HG03378 (cell line): ENCODE measurements at regions not wholly inside any gene's neighbourhood (a gene's known extent, or its start where the extent isn't known, plus 50 kb on each side); places are given as distances from the start of the nearest gene placed in this dataset.
"Not testable (repeated sequence)": the region's sequence is repeated elsewhere in the genome, so short reads cannot be mapped to it uniquely, and the experiment has no call there.

Source experiments
- ATAC-seq: cut with Tn5 transposase; IDR thresholded peaks from one replicate; pipeline ENCODE4 v1.9.1; 2021; ENCODE audit warnings: mild to moderate bottlenecking, moderate library complexity; ENCODE audit not compliant: unreplicated experiment

DNA sequence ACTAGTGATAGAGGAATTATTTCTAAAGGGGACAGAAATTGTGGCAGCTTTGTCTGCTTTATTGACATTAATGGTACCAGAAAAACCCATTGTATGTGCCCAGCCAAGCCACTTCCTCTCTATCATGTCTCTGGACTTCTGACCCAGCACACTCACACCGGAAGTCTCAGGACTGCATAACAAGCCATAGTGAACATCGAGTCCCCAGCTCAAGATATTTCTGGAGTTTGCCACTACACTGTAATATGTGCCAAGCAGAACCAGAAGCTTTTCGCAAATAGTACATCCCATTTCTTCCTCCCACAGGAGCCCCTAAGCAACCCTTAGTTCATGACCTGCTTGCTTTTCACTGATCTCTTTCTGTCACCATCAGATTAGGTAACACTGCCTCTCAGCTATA is 187.4 kb upstream of the GHR start:
- ATAC-seq = no peak

DNA sequence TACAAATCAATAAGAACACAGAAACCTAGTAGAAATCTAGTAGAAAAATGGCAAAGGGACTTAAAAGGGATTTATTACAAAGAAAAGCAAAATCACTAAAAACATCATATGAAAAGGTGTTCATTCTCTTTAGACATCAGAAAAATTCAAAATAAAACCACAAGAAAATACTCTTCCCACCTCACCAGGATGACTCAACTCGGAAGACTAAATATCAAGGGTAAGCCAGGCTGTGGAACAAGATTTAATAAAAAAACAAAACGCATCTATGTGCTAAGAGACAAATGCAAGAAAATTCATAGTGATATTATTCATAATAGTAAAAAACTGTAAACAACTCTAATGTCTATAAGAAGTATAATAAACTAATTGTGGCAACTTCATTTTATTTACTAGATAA is 181.6 kb upstream of the GHR start:
- ATAC-seq = no peak

DNA sequence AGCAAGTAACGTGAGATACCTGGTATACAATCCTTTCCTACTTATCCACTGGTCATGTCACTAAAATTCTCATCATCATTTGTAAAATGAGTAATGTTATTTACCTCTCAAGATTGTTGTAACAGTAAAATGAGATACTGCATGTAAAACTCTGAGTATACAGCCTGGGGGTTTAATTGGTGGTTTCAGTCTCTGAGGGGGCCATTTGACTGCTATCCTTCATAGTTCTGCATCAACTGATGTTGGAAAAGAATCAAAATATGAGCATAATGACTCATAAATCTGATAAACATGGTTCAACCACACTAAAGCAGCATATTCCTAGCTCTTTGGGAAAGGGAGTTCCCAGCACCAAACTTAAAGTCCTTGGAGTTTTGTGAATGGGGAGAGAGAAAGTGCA is 181.0 kb upstream of the GHR start:
- no peak for ATAC-seq

DNA sequence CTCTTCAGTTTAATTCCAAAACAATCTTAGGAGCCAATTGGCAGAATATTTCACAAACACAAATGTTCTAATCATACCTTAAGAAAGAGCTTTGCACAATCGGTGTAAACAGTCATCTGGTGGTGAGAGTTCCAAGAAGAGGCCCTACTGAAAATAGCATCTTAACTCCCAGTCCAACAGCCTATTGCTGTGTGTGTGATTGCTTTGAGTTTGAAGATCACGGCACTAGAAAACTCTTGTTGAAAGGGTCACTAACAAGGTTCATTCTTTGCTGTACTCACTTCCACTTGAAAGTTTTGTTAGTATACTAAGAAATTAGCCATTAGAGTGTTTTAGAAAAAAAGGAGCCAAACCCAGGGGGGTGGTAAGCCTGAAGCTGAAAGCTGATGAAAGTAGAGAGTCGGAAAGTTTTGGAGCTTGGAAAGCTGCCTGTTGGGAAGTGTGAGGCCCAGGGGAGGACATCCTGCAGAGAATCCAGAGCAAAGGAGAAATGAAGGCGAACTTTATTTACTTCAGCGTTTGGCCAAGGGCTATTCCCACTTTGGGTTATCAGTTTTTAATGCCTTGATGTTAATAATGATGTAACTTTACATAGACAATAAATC is 180.3 kb upstream of the GHR start:
- no peak for ATAC-seq

DNA sequence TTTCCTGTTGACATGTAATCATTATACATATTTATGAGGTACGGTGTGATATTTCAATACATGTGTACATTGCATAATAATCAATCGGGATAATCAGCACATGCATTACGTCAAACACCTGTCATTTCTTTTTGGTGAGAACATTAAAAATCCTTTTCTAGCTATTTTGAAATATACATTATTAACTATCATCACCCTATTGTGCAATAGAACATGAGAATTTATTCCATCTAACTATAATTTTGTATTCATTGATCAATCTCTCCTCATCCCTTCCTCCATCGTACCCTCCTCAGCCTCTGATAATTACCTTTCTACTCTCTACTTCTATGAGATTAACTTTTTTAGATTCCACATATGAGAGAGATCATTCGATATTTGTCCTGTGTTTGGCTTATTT is 170.9 kb upstream of the GHR start:
- ATAC-seq = no peak

DNA sequence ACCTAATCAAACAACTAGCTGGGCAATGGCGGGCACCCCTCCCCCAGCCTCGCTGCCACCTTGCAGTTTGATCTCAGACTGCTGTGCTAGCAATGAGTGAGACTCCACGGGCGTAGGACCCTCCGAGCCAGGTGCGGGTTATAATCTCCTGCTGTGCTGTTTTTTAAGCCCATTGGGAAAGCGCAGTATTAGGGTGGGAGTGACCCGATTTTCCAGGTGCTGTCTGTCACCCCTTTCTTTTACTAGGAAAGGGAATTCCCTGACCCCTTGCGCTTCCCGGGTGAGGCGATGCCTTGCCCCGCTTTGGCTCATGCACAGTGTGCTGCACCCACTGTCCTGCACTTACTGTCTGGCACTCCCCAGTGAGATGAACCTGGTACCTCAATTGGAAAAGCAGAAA is 163.3 kb upstream of the GHR start:
- not testable (repeated sequence) for ATAC-seq

DNA sequence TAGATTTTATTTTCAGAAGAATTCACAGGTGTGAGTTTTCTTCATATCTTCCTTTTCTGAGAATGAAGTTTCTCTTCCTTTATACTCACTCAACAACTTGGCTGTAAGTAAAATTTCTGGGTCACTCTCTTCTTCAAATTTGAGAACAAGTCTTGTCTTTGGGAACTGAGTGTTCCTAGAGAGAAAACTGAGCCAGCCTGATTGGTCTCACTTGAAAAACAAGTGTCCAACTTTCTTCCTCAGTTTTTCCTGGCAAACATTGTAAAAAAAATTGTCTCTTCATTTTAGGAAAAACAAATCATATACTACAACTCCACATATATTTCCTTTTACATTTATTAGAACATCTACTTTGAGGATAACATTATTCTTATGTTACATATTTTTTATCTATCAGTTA is 156.1 kb upstream of the GHR start:
- no peak for ATAC-seq

DNA sequence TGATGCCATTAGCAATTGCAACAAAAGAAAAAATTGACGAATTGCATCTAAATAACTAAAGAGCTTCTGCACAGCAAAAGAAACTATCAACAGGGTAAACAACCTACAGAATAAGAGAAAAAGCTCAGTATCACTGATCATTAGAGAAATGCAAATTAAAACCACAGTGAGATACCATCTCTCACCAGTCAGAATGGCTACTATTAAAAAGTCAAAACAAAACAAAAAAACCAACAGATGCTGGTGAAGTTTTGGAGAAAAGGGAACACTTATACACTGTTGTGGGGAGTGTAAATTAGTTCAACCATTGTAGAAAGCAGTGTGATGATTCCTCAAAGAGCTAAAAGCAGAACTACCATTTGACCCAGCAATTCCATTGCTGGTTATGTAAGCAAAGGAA is 155.1 kb upstream of the GHR start:
- ATAC-seq = not testable (repeated sequence)

DNA sequence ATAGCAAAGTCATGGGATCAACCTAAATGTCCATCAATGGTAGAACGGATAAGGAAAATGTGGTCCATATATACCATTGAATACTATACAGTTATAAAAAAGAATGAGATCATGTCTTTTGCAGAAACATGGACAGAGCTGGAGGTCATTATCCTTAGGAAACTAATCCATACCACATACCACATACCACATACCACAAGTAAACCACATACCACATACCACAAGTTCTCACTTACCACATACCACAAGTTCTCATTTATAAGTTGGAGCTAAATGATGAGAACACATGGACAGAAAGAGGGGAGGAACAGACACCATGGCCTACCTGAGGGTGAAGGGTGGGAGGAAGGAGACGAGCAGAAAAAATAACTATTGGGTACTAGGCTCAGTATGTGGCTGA is 154.6 kb upstream of the GHR start:
- no peak for ATAC-seq

DNA sequence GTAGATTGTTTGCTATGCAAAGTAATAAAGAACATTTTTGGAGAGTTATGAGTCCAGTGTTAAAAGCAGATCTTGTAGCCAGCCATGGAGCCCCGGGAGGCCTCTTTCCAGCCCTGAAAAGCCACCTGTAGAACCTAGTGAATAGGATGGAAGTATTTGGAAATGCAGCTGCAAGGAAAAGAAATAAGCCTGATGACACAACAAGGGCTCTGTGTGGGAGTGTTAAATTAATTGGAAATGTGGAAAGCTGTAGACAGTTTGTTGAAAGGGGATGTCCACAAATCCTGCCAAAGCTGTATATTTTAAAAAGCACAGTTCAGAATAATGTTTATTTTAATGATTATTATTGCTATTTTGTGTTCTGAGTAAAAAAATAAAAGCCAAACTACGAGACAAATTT is 152.5 kb upstream of the GHR start:
- ATAC-seq = no peak

DNA sequence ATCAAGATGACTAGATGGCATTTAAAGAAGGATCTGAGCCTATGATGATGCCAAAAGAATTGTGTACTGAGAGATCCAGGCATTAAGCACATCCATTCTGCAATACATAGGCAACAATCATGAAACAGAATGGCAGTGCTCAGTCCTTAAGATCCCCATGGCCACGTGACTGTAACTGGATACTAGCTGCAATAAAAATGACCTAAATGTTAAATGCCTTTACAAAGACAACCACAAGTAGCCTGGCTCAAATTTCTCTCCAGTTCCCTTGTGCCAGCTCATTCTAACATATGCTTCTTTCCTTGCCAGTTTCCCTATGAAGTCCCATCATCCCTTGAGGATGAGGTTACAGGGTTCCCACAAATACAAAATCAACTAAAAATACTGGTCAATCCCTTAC is 148.3 kb upstream of the GHR start:
- ATAC-seq = no peak

DNA sequence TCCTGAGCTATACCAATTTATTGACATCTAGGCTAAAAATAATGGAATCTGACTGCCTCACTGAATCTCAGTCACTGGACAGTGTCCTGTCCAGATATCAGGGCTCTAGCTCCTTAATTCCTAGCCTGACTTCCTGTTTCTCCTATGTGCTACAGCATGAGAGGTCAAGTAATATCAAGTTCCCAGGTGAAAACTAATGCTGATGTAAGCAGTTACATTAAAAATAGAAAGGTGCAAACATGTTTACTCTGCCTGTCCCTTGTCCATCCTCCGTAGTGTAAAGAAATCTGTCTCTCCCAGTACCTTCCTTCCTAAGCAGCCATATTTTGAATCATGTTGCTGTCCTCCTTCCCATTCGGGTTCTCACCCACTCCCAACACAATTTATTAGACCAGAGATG is 145.9 kb upstream of the GHR start:
- no peak for ATAC-seq

DNA sequence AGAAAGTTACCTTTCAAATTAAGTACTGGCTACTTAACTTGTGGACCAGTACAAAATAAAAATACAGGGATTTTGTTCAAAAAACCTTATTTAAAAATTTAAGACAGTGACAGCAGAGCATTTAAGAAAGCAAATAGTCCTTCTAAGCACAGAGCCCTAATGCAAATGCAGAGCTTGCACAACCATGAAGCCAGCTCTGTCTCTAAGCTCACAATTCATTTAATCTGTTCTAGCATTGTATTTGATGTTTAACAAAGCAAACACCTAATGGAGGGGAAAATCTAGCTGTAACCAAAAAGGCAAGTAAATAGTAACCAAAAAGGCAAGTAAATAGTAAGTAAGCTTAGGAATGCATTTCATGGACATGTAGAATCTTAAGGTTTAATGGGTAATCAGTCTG is 138.7 kb upstream of the GHR start:
- ATAC-seq = no peak

DNA sequence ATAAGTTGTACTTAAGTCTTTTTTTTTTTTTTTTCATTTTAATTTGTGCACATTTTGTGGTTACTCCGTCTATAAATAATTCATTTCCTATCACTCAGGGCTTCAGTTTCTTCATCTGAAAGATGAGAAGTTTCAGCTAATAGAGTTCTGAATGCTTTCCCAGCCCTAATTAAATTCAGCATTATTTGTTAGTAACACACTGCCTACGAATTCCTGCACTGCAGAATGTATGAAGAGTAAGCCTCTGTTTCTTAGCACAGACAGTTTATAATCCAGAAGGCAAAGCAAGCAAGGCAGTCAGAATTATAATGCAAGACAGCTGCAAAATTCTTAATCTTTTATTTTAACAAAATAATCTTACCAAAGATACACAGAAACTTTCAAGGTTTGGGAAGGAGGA is 138.0 kb upstream of the GHR start:
- no peak for ATAC-seq

DNA sequence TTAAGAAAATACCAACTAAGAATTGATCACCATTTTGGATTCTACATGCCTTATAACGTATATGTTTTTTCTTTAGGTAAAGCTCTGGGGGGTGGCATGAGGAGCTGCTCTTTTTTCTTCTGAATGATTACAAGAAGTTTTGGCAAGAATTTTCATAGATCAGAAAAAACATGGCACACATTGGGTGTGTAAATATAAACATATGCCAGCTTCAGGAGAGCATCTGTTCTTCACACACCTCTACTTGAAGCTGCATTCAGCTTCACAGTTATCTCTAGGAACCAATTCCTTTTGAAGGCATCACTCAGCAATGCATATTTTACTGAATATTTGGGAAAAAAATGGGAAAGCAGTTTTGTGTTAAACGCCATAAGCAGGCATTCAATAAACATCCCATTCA is 122.7 kb upstream of the GHR start:
- ATAC-seq = no peak

DNA sequence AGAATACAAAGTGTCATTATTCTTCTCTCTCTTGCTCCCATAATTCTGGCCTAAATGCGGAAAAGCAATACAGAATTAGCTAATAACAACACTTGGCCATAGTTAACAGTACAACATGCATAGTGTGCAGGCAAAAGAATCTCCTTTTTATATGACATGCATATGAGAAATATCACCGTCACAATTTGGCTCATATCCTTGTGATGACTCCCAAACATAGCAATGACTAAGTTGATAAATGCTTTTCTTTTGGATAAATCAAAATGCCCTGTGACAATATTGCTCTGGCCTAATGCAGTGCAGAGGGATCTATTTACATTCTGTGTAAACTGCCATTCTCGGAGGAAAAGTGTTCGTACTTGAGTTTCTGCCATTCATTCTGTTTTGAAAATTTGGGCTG is 121.9 kb upstream of the GHR start:
- no peak for ATAC-seq

DNA sequence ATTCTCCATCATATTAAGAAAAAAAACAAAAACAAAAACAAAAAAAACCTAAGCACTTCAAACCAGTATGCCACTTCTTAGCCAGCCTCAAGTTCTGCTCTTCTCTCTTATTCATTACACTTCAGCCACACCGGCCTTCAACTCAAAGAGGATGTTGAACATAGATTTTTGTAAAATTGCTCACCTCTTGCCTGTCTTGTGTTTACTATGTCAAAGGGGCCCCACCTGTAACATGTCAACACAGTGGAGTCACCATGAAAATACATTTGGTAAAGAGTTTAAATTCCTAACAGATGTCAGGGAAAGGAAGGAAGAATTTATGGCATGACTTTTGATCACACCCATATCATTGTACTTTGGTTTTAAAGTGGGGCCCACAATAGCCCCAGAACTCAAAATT is 121.1 kb upstream of the GHR start:
- ATAC-seq = no peak

DNA sequence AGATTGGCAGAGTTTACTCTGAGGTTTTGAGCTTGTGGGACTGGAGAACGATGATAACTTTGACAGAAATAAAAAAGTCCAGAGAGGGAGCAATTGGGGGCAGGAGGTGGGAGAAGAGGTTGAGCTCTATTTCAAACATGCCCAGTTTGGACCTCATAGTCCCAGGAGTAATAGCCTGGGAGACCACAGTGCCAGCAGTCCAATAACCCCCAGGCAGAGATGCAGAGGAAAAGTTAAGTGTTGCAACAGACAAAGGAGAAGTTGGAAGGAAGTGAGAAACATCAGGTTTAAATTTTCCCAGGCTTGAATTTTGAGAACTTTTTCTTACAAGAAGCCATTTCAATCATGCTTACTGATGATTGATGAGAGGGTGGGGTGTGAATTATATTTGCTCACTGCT is 117.0 kb upstream of the GHR start:
- ATAC-seq = no peak

DNA sequence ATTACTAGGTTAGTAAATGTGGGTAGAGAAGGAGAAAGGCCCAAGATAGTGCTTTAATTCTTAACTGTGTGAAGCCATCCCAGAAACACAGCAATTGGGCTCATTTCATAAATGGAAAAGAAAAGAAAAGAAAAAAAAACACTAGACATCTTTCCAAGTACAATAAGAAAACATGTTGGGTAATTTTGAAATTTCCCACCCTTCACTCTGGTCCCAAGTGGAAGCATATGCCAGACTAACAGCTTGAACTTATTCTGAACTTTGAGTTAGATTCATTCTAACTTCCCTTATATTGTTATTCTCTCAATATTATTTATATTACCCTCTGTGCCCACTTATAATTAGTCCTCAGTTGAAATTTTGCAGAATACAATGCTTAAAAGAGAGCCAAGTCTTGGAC is 113.4 kb upstream of the GHR start:
- no peak for ATAC-seq

DNA sequence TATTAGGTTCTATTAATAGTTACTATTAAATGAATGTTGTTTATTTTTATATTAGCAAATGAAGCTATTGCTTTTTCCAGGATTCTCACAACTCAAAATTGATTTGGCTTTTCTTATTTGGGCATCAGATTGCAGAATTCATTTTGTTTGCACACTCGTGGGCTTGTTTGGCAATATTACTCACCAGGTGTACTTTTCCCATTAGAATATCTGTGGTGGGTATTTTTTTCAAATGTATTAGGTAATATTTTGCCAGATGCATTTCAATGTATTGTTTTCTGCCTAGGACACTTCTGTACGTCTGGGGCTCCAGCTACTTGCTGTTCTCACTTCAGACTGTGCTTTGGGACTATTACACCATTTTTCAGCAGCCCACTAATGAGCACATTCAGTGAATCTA is 108.0 kb upstream of the GHR start:
- no peak for ATAC-seq

DNA sequence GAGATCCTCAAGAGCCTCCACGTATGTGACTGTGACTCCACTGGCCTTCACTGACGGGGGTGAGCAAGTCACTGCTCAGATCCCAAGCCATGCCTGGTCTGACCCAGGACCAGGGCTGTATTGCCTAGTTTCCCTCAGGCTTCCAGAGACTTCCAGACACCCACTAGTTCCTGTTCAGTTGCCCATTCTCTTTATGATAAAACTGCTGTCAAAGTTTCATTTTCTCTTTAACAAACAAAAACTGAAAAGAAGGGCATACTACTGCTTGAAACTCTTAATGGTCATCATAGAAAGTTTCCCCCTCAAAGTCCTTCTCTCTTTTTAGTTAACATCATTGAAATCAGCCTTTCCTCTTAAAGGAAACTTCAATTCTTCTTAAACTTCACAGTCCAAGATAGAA is 105.7 kb upstream of the GHR start:
- ATAC-seq = no peak

DNA sequence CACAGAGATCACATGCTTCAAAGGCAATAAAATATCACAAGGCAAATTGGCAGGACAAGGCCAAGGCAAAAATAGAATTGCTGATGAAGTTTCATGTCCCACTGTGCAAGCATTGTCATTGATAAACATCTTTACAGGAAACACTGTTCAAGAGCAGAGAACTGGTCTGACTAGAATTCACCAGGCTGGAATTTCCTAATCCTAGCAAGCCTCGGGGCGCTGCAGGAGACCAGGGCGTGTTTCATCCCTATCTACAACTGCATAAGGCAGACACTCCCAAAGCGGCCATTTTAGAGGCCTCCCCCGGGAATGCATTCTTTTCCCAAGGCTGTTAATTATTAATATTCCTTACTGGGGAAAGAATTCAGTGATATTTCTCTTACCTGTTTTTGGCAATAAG is 103.7 kb upstream of the GHR start:
- ATAC-seq = not testable (repeated sequence)

DNA sequence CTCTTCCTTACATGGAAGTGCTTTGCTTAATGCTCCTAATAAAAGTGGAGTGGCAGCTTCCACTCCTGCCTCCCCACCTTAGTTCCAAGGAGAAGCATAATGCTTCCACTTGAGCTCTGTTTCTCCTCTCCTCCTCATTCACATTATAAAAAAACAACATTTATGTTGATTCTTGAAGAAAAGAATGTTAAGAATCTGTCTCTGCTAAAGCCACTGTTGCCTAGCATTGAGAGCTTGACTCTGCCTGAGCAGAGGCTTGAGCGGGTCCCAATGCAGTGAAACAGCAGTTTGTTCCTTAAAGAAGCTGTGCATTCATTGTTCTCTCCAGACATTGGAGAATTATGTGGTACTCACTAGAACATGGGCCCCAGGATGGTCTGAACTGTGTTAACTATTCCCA is 101.5 kb upstream of the GHR start:
- ATAC-seq = no peak

DNA sequence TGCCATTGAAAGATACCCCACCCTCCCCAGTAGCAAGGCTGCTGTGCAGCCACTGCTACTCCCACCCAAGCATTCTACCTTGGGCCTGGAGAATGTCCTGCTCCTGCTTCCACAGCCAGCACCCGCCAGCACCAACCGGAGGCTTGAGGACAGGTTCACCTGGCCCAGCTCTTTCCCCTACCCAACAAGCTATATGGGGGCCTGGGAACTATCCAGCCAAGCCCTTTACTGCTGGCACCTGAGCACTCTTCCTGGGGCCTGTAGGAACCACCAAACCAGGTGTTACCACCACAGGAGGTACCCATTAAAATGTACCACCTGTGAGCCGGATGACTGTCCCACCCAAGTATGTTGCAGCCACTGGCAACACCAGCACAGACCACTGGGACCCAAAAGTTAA is 86.1 kb upstream of the GHR start:
- ATAC-seq = no peak
